GM23338 (cell line): ENCODE measurements at regions not wholly inside any gene's neighbourhood (a gene's known extent, or its start where the extent isn't known, plus 50 kb on each side); places are given as distances from the start of the nearest gene placed in this dataset.

Experiments
- ATAC-seq: fragments of 200-7000 bp; cut with Tn5 transposase; 3 replicates; pipeline ENCODE4 v1.9.1; 2020
- DNase-seq: peaks from one replicate; pipeline ENCODE4 v3.0.0-alpha.2; 2015; ENCODE audit warnings: low spot score
- H2AFZ ChIP-seq: fragments of 200-600 bp; sonication (generic); 2 replicates; pipeline ENCODE4 v1.8.0; 2016; ENCODE audit warnings: antibody characterized with exemption, mild to moderate bottlenecking, moderate library complexity
- H3F3A ChIP-seq: fragments of 200-600 bp; sonication (generic); replicated peaks from 2 replicates; pipeline ENCODE4 v1.8.0; 2017; ENCODE audit warnings: antibody characterized with exemption, mixed run types, low read depth
- H3K27ac ChIP-seq: fragments of 200-600 bp; sonication (generic); 2 replicates; pipeline ENCODE4 v1.6.1; 2016; ENCODE audit warnings: low read depth
- H3K27me3 ChIP-seq: fragments of 200-600 bp; sonication (generic); 2 replicates; pipeline ENCODE4 v1.8.0; 2016; ENCODE audit warnings: mild to moderate bottlenecking, mixed run types, moderate library complexity; ENCODE audit not compliant: insufficient read depth
- H3K36me3 ChIP-seq: fragments of 200-600 bp; sonication (generic); 2 replicates; pipeline ENCODE4 v1.8.0; 2016; ENCODE audit warnings: mild to moderate bottlenecking; ENCODE audit not compliant: insufficient read depth
- H3K4me1 ChIP-seq: fragments of 200-600 bp; sonication (generic); 2 replicates; pipeline ENCODE4 v1.8.0; 2016; ENCODE audit warnings: mild to moderate bottlenecking, moderate library complexity; ENCODE audit not compliant: insufficient read depth
- H3K4me2 ChIP-seq: fragments of 200-600 bp; sonication (generic); 2 replicates; pipeline ENCODE4 v1.7.1; 2017; ENCODE audit warnings: mixed run types
- H3K4me3 ChIP-seq: fragments of 200-600 bp; sonication (generic); 2 replicates; pipeline ENCODE4 v1.6.1; 2016; ENCODE audit warnings: mixed run types
- H3K79me2 ChIP-seq: fragments of 200-600 bp; sonication (generic); replicated peaks from 2 replicates; pipeline ENCODE4 v1.8.0; 2017; ENCODE audit warnings: mild to moderate bottlenecking; ENCODE audit not compliant: insufficient read depth
- H3K9me2 ChIP-seq: fragments of 200-600 bp; sonication (generic); 2 replicates; pipeline ENCODE4 v1.8.0; 2017; ENCODE audit not compliant: insufficient read depth
- H4K20me1 ChIP-seq: fragments of 200-600 bp; sonication (generic); replicated peaks from 2 replicates; pipeline ENCODE4 v1.8.0; 2017; ENCODE audit warnings: mild to moderate bottlenecking; ENCODE audit not compliant: insufficient read depth
- H3K27ac Mint-ChIP-seq: 2 replicates; pipeline ENCODE4 v1.8.0; 2020; ENCODE audit warnings: inconsistent platforms, mild to moderate bottlenecking, moderate library complexity, mixed read lengths
- H3K27me3 Mint-ChIP-seq: 3 replicates; pipeline ENCODE4 v1.8.0; 2022; ENCODE audit warnings: low read depth, mild to moderate bottlenecking, moderate library complexity, mixed read lengths, inconsistent platforms; ENCODE audit not compliant: insufficient read depth, poor library complexity
- H3K36me3 Mint-ChIP-seq: 3 replicates; pipeline ENCODE4 v1.8.0; 2021; ENCODE audit warnings: low read depth, mild to moderate bottlenecking, inconsistent platforms, moderate library complexity, mixed read lengths
- H3K4me1 Mint-ChIP-seq: 3 replicates; pipeline ENCODE4 v1.8.0; 2020; ENCODE audit warnings: mild to moderate bottlenecking, inconsistent platforms, mixed read lengths
- H3K4me3 Mint-ChIP-seq: 3 replicates; pipeline ENCODE4 v1.8.0; 2021; ENCODE audit warnings: moderate library complexity, mild to moderate bottlenecking, inconsistent platforms, mixed read lengths
- H3K9me3 Mint-ChIP-seq: 3 replicates; pipeline ENCODE4 v1.8.0; 2020; ENCODE audit warnings: moderate library complexity, mild to moderate bottlenecking, inconsistent platforms, mixed read lengths
- CREB1 ChIP-seq: fragments of 250-450 bp; sonication (Bioruptor Pico); IDR thresholded peaks from 2 replicates; pipeline ENCODE4 v1.5.0; 2020; ENCODE audit warnings: low read depth, mild to moderate bottlenecking, moderate library complexity
- EZH2phosphoT487 ChIP-seq: fragments of 200-600 bp; sonication (generic); IDR thresholded peaks from one replicate; pipeline ENCODE4 v1.8.1; 2018; ENCODE audit warnings: antibody characterized with exemption; ENCODE audit not compliant: unreplicated experiment
- NANOG ChIP-seq: IDR thresholded peaks from 2 replicates; pipeline ENCODE4 v1.6.1; 2016; ENCODE audit warnings: antibody characterized with exemption, borderline replicate concordance
- POLR2AphosphoS5 ChIP-seq: IDR thresholded peaks from 2 replicates; pipeline ENCODE4 v1.6.1; 2016; ENCODE audit warnings: antibody characterized with exemption, low read depth
- STAT1 ChIP-seq: IDR thresholded peaks from one replicate; pipeline ENCODE4 v1.6.1; 2016; ENCODE audit warnings: antibody characterized with exemption; ENCODE audit not compliant: unreplicated experiment
- ZNF114 ChIP-seq: fragments of 250-450 bp; sonication (Bioruptor Pico); IDR thresholded peaks from 2 replicates; pipeline ENCODE4 v1.5.0; 2020; ENCODE audit warnings: mild to moderate bottlenecking, moderate library complexity
- ZNF331 ChIP-seq: fragments of 250-450 bp; sonication (Bioruptor Pico); IDR thresholded peaks from 2 replicates; pipeline ENCODE4 v1.5.0; 2020; ENCODE audit warnings: low read depth, mild to moderate bottlenecking, moderate library complexity
- TF ChIP-seq, protein P1 (sequence below): fragments of 250-450 bp; sonication (Bioruptor Pico); IDR thresholded peaks from 2 replicates; pipeline ENCODE4 v1.5.0; 2020; ENCODE audit warnings: mild to moderate bottlenecking, moderate library complexity
- TF ChIP-seq, protein P2 (sequence below): IDR thresholded peaks from one replicate; pipeline ENCODE4 v1.6.1; 2018; ENCODE audit warnings: antibody characterized with exemption; ENCODE audit not compliant: unreplicated experiment

DNA sequence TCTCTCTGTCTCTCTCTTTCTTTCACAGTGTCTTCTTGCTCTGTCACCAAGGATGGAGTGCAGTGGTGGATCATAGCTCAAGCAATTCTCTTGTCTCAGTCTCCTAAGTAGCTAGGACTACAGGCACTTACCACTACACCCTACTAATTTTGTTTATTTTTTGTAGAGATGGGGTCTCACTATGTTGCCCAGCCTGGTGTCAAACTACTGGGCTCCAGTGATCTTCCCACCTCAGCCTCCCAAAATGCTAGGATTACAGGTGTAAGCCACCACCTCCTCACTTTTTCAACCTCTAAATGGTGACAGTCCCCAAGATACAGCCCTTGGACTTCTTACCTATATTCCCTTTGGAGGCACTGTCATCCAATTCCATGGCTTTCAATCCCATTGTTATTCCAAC, 50.5 kb upstream of the PUM1 start:
- peaks cover 4% of the 10 kb centered on the region for H3K27me3 Mint-ChIP-seq
- no peak overlapping the region for H2AFZ ChIP-seq
- no peak overlapping the region for H3K27ac ChIP-seq
- TF ChIP-seq STAT1 (no peak), ZNF331 (CRISPR knock-in tag) (no peak), POLR2AphosphoS5 (no peak), CREB1 (CRISPR knock-in tag) (no peak), EZH2phosphoT487 (no peak), ZNF114 (CRISPR knock-in tag) (no peak), NANOG (no peak)
- TF ChIP-seq, protein P1, sequence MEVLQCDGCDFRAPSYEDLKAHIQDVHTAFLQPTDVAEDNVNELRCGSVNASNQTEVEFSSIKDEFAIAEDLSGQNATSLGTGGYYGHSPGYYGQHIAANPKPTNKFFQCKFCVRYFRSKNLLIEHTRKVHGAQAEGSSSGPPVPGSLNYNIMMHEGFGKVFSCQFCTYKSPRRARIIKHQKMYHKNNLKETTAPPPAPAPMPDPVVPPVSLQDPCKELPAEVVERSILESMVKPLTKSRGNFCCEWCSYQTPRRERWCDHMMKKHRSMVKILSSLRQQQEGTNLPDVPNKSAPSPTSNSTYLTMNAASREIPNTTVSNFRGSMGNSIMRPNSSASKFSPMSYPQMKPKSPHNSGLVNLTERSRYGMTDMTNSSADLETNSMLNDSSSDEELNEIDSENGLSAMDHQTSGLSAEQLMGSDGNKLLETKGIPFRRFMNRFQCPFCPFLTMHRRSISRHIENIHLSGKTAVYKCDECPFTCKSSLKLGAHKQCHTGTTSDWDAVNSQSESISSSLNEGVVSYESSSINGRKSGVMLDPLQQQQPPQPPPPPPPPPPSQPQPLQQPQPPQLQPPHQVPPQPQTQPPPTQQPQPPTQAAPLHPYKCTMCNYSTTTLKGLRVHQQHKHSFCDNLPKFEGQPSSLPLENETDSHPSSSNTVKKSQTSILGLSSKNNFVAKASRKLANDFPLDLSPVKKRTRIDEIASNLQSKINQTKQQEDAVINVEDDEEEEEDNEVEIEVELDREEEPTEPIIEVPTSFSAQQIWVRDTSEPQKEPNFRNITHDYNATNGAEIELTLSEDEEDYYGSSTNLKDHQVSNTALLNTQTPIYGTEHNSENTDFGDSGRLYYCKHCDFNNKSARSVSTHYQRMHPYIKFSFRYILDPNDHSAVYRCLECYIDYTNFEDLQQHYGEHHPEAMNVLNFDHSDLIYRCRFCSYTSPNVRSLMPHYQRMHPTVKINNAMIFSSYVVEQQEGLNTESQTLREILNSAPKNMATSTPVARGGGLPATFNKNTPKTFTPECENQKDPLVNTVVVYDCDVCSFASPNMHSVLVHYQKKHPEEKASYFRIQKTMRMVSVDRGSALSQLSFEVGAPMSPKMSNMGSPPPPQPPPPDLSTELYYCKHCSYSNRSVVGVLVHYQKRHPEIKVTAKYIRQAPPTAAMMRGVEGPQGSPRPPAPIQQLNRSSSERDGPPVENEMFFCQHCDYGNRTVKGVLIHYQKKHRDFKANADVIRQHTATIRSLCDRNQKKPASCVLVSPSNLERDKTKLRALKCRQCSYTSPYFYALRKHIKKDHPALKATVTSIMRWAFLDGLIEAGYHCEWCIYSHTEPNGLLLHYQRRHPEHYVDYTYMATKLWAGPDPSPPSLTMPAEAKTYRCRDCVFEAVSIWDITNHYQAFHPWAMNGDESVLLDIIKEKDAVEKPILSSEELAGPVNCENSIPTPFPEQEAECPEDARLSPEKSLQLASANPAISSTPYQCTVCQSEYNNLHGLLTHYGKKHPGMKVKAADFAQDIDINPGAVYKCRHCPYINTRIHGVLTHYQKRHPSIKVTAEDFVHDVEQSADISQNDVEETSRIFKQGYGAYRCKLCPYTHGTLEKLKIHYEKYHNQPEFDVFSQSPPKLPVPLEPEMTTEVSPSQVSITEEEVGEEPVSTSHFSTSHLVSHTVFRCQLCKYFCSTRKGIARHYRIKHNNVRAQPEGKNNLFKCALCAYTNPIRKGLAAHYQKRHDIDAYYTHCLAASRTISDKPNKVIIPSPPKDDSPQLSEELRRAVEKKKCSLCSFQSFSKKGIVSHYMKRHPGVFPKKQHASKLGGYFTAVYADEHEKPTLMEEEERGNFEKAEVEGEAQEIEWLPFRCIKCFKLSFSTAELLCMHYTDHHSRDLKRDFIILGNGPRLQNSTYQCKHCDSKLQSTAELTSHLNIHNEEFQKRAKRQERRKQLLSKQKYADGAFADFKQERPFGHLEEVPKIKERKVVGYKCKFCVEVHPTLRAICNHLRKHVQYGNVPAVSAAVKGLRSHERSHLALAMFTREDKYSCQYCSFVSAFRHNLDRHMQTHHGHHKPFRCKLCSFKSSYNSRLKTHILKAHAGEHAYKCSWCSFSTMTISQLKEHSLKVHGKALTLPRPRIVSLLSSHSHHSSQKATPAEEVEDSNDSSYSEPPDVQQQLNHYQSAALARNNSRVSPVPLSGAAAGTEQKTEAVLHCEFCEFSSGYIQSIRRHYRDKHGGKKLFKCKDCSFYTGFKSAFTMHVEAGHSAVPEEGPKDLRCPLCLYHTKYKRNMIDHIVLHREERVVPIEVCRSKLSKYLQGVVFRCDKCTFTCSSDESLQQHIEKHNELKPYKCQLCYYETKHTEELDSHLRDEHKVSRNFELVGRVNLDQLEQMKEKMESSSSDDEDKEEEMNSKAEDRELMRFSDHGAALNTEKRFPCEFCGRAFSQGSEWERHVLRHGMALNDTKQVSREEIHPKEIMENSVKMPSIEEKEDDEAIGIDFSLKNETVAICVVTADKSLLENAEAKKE, result no peak
- TF ChIP-seq, protein P2, sequence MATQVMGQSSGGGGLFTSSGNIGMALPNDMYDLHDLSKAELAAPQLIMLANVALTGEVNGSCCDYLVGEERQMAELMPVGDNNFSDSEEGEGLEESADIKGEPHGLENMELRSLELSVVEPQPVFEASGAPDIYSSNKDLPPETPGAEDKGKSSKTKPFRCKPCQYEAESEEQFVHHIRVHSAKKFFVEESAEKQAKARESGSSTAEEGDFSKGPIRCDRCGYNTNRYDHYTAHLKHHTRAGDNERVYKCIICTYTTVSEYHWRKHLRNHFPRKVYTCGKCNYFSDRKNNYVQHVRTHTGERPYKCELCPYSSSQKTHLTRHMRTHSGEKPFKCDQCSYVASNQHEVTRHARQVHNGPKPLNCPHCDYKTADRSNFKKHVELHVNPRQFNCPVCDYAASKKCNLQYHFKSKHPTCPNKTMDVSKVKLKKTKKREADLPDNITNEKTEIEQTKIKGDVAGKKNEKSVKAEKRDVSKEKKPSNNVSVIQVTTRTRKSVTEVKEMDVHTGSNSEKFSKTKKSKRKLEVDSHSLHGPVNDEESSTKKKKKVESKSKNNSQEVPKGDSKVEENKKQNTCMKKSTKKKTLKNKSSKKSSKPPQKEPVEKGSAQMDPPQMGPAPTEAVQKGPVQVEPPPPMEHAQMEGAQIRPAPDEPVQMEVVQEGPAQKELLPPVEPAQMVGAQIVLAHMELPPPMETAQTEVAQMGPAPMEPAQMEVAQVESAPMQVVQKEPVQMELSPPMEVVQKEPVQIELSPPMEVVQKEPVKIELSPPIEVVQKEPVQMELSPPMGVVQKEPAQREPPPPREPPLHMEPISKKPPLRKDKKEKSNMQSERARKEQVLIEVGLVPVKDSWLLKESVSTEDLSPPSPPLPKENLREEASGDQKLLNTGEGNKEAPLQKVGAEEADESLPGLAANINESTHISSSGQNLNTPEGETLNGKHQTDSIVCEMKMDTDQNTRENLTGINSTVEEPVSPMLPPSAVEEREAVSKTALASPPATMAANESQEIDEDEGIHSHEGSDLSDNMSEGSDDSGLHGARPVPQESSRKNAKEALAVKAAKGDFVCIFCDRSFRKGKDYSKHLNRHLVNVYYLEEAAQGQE, result no peak
- ATAC-seq, result no peak
- no peaks in the 10 kb centered on the region for H3K27me3 ChIP-seq
- no peak overlapping the region for H3K4me3 Mint-ChIP-seq
- no peak overlapping the region for H3K4me2 ChIP-seq
- no peaks in the 10 kb centered on the region for H3K79me2 ChIP-seq
- H3K9me2 ChIP-seq, result no peaks in the 10 kb centered on the region
- no peaks in the 10 kb centered on the region for H4K20me1 ChIP-seq
- H3K27ac Mint-ChIP-seq, result no peak overlapping the region
- DNase-seq, result no peak
- H3K4me1 ChIP-seq, result peaks cover 13% of the 10 kb centered on the region; the same call in 1 of the 2 replicates
- H3K4me1 Mint-ChIP-seq, result peaks cover 13% of the 10 kb centered on the region
- H3K36me3 ChIP-seq, result no peaks in the 10 kb centered on the region
- H3K4me3 ChIP-seq, result no peak overlapping the region
- H3F3A ChIP-seq, result peaks cover 5% of the 10 kb centered on the region; the same call in 1 of the 2 replicates
- H3K36me3 Mint-ChIP-seq, result no peaks in the 10 kb centered on the region
- H3K9me3 Mint-ChIP-seq, result no peaks in the 10 kb centered on the region
